ENCODE measurements at regions not wholly inside any gene's neighbourhood (a gene's known extent, or its start where the extent isn't known, plus 50 kb on each side); places are given as distances from the start of the nearest gene placed in this dataset.

DNA sequence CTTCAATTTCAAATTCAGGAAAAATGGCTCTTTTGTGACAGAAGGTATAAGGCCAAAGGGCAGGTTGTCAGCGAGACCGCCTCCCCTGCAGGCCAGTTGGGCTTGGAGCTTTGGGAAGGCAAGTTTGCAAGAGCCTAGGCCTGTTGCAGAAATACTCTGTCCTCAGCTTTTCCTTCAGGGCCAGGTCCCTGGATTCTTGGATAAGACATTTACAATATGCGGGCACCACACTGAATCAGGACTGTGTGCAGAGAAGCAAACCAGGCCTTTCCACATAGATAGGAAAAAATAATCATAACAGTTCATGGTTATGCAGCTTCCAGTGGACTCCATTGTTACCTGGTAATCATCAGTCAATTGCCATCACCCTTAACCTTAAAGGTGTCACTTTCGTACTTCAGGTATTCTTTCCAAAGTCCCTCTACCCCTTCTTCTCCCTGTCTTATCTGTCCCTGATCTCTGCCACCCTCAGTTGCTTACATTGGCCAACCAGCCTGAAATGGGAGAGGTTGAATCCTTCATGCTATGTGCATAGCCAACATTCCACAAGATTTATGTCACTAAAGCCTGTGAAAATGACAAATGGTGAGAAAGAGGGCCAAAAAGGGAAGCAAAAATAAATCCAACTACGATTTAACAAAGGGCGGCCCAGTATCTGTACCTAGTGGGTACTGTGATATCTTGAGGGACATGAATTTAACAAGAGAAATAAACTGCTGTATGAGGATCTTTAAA lies 304.5 kb upstream of the NFE2L3 start:
- Mint-ChIP-seq H3K36me3 (ENCODE audit: low read depth) (no peaks in the 10 kb centered on the region), H3K9me3 (ENCODE audit: insufficient read depth) (no peaks in the 10 kb centered on the region), H3K27ac (no peak overlapping the region), H3K27me3 (ENCODE audit: low read depth) (peaks cover 50% of the 10 kb centered on the region), H3K4me1 (ENCODE audit: low read depth) (peaks cover 4% of the 10 kb centered on the region), H3K4me3 (no peak overlapping the region)
- ATAC-seq (no peak), DNase-seq (no peak)
- ChIA-PET POLR2A (no interaction called here), CTCF (interaction anchor here (1.0 to 1.6 kb wide), 3 partner anchors 12 to 1302 kb away, joined by 3 read pairs; no protein-coding TSS in a partner anchor)

DNA sequence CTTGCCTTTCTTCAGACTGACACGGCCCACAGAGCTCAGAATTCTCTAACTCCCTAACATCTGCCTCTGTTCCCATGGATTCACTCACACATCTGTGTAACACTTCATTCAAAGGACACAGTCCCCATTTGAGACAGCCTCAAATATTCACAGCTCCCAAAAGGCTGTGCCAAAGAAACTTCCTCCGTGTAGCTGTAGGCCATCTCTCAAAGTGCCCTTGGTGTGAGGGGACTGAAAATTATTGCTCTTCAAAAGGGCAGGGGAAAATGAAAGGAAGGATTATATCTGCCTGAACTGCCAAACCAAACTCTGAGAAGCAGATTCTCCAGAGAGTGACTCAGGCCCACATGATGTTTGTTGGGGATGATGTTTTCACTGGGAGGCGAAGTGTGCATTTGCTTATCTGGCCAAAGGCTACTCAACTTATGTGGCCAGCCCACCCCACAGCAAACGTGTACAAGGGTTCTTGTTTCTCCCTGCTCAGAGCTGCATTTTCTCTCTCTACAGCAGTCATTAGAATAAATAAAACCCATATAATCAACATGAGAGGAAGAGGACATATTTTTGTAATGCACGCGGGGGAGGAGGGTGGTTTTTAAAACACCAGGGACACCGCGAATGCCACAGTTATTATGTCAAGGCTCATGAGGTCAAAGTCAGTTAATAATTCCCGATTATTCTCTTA lies 302.4 kb upstream of the NFE2L3 start:
- H3K9me3 Mint-ChIP-seq (ENCODE audit: insufficient read depth) = no peaks in the 10 kb centered on the region
- ATAC-seq (no peak), DNase-seq (no peak)
- peaks cover 59% of the 10 kb centered on the region for H3K27me3 Mint-ChIP-seq (ENCODE audit: low read depth)
- H3K4me3 Mint-ChIP-seq = no peak overlapping the region
- peaks cover 15% of the 10 kb centered on the region for H3K4me1 Mint-ChIP-seq (ENCODE audit: low read depth)
- ChIA-PET CTCF (interaction anchor here (1.2 to 3.0 kb wide), 2 partner anchors 281 to 590 kb away, joined by 5 to 37 read pairs; no protein-coding TSS in a partner anchor), POLR2A (no interaction called here)
- H3K36me3 Mint-ChIP-seq (ENCODE audit: low read depth) = no peaks in the 10 kb centered on the region
- H3K27ac Mint-ChIP-seq = no peak overlapping the region

DNA sequence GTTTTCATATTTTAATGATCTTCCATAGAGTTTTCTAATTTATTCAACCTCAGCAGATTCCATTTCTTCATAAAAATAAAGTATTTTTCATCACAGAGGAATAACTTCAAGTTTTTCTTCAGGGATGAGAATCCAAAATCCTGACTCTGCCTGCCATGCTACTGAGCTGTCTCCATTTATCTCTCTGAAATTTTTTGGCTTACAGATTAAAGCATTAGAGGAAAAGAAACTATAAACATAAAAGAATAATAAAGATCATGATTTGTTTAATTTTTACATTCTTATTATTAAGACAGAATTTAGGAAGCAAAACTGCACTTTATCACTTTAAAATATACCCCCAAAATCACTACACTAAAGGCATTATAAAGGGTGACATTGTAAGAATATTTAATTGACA lies 301.8 kb upstream of the NFE2L3 start:
- Mint-ChIP-seq H3K27ac (no peak overlapping the region), H3K4me3 (no peak overlapping the region), H3K4me1 (ENCODE audit: low read depth) (peaks cover 19% of the 10 kb centered on the region), H3K9me3 (ENCODE audit: insufficient read depth) (no peaks in the 10 kb centered on the region), H3K36me3 (ENCODE audit: low read depth) (peaks cover 2% of the 10 kb centered on the region), H3K27me3 (ENCODE audit: low read depth) (peaks cover 63% of the 10 kb centered on the region)
- no peak for ATAC-seq
- ChIA-PET POLR2A (no interaction called here), CTCF (interaction anchor here (3.0 kb wide), 1 partner anchor 282 kb away, joined by 37 read pairs; no protein-coding TSS in a partner anchor)
- DNase-seq = no peak

DNA sequence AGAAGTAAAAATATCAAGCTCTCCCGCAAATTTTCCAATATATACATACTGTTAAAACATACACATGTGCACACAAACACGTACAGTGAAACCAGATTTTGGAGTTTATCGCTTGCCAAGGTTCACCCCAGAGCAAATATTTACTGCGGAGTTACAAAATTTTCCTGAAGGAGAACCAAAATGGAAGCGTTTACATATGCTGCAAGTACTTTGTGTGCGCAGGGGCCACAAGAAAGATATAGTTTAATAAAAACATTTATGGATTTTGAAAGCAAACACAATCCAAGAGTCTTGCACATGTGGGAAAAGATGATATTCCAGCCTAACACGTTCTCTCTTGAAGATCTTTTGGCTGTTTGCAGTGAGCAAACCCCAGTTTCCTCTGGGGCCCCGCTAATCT lies 301.3 kb upstream of the NFE2L3 start:
- Mint-ChIP-seq H3K36me3 (ENCODE audit: low read depth) (peaks cover 2% of the 10 kb centered on the region), H3K4me3 (no peak overlapping the region), H3K9me3 (ENCODE audit: insufficient read depth) (no peaks in the 10 kb centered on the region), H3K27me3 (ENCODE audit: low read depth) (peaks cover 65% of the 10 kb centered on the region), H3K4me1 (ENCODE audit: low read depth) (peaks cover 19% of the 10 kb centered on the region), H3K27ac (no peak overlapping the region)
- POLR2A ChIA-PET = no interaction called here
- no peak for ATAC-seq
- CTCF ChIA-PET = interaction anchor here (1.3 to 3.0 kb wide), 3 partner anchors 8 to 282 kb away, joined by 11 to 37 read pairs (median 11); no protein-coding TSS in a partner anchor
- DNase-seq = no peak

DNA sequence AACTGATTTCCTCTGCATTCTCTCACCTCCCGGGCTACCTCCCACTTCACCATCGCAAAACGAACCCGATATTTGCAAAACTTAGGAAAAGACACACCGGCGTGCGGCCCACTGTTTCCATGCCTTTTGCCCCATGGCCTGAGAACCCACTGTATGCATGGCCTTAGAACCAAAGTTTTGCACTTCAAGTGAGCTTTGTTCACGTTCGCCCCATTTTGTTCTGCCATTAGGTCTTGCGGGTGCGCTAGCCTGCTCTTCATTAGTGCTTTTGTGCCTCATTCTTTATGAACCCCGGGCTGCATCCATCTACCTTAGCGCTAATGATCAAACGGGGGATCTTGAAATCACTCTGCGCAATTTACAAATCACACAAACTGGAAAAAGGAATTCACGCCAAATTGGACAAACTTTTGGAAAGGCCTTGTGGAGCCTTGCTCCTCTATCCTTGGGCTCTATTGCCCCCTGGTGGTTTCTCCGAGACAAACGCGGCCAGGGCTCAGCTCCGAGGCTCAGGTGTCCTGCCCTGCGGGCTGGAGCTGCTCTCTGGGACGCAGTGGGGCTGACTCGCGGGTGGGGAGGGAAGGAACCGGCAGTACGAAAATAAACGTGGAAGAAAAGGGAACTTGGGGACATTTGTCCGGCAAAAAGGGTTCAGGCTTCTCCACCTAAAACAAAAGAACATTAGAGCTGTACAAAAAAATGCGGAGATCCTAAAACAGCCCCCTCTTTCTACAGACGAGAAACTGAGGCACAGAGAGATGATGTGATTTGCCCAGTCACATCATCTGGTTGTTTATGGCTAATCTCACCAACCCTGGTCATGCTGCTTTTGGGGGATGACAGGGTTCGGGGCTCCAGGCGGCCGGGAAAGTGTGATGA lies 300.4 kb upstream of the NFE2L3 start:
- Mint-ChIP-seq H3K36me3 (ENCODE audit: low read depth) (peaks cover 2% of the 10 kb centered on the region), H3K27ac (peak overlapping the region; percentile 58), H3K4me1 (ENCODE audit: low read depth) (peaks cover 19% of the 10 kb centered on the region), H3K4me3 (peak overlapping the region; percentile 55), H3K27me3 (ENCODE audit: low read depth) (peaks cover 59% of the 10 kb centered on the region), H3K9me3 (ENCODE audit: insufficient read depth) (no peaks in the 10 kb centered on the region)
- ChIA-PET POLR2A (no interaction called here), CTCF (interaction anchor here (0.6 to 3.0 kb wide), 20 partner anchors 9 to 597 kb away, joined by 3 to 37 read pairs (median 4); partner anchors contain the start of gene NFE2L3)
- ATAC-seq (peak; percentile 78), DNase-seq (peak; percentile 73)

DNA sequence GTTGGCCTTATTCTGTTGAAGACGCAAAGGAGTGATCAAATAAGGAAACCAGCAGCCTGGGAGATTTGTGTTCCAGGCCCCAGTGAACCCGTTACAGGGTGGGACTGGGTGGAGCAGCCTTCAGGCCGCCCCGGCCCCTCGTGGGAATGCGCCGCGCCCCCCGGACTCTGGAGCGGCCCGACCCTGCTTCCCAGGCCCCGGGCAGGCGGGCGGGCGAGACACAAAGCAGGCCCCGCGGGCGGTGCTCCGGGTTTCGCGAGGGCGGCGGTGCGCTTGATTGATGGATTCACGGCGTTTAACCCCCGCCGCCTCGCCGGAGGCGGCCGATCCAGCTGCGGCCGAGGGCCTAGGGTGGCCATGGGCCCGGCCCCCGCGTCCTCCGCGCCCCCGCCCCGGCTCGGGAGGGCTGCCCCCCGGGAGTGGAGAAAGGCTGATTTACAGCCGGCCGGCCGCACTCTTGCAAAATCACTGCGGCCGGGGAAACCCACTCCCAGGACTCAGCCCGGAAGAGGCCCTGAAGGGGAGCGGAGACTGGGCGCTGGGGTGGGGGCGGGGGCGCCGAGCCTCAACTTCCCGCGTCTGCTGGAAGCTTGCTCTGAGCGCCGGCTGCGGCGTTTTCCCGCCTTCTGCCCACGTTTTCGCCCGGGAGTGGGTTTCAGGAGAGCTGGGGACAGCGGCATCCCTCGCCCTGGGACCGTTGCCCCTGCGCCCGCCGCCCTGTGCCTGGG lies 299.6 kb upstream of the NFE2L3 start:
- Mint-ChIP-seq H3K4me3 (peak overlapping the region; percentile 55), H3K27me3 (ENCODE audit: low read depth) (peaks cover 55% of the 10 kb centered on the region), H3K4me1 (ENCODE audit: low read depth) (peaks cover 19% of the 10 kb centered on the region), H3K27ac (no peak overlapping the region), H3K9me3 (ENCODE audit: insufficient read depth) (no peaks in the 10 kb centered on the region), H3K36me3 (ENCODE audit: low read depth) (peaks cover 2% of the 10 kb centered on the region)
- ATAC-seq (no peak), DNase-seq (peak; percentile 26)
- CTCF ChIA-PET = interaction anchor here (0.6 to 3.0 kb wide), 20 partner anchors 10 to 597 kb away, joined by 3 to 37 read pairs (median 4); partner anchors contain the start of gene NFE2L3
- POLR2A ChIA-PET = no interaction called here

DNA sequence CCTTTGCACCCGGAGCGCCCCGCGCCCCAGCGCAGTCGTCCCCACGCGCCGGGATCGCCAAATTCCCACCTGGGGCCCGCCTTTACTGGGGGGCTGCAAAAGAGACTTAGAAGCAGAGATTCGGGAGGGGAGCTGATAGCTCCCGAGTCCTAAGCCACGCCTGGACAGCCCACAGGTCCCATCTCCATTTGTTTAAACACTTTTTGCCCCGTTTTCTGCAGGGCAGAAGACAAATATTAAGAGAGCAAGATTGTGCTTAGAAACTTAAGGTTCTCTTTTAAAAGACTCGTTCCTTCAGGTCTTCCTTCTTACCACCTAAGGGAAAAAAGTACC lies 299.1 kb upstream of the NFE2L3 start:
- H3K4me3 Mint-ChIP-seq = no peak overlapping the region
- no peaks in the 10 kb centered on the region for H3K9me3 Mint-ChIP-seq (ENCODE audit: insufficient read depth)
- no peak overlapping the region for H3K27ac Mint-ChIP-seq
- peaks cover 19% of the 10 kb centered on the region for H3K4me1 Mint-ChIP-seq (ENCODE audit: low read depth)
- DNase-seq = no peak
- ChIA-PET CTCF (interaction anchor here (1.4 to 3.0 kb wide), 4 partner anchors 26 to 592 kb away, joined by 4 to 37 read pairs (median 12); no protein-coding TSS in a partner anchor), POLR2A (no interaction called here)
- H3K27me3 Mint-ChIP-seq (ENCODE audit: low read depth) = peaks cover 51% of the 10 kb centered on the region
- no peak for ATAC-seq
- peaks cover 2% of the 10 kb centered on the region for H3K36me3 Mint-ChIP-seq (ENCODE audit: low read depth)

DNA sequence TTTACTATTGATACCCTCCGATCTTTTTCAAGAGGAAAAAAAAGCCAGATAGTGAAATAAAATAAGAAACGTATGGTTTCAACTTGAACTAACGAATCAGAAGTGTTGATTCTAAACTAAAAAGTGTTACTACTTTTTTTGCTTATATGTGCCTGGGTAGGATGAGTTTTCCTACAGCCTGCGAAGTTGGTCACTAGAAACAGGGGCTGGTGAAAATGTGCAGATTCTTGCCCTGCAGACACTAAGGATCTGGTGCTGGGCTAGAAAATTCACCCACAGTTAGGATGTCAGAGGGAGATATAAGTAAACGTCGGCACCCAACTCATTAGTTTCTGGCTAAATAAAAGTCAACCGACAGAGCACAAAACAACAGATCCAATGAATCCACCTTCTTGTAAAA lies 298.7 kb upstream of the NFE2L3 start:
- no peaks in the 10 kb centered on the region for H3K9me3 Mint-ChIP-seq (ENCODE audit: insufficient read depth)
- no peak overlapping the region for H3K4me3 Mint-ChIP-seq
- DNase-seq (no peak), ATAC-seq (no peak)
- H3K36me3 Mint-ChIP-seq (ENCODE audit: low read depth) = peaks cover 2% of the 10 kb centered on the region
- ChIA-PET POLR2A (no interaction called here), CTCF (no interaction called here)
- peaks cover 19% of the 10 kb centered on the region for H3K4me1 Mint-ChIP-seq (ENCODE audit: low read depth)
- H3K27ac Mint-ChIP-seq = no peak overlapping the region
- H3K27me3 Mint-ChIP-seq (ENCODE audit: low read depth) = peaks cover 50% of the 10 kb centered on the region

DNA sequence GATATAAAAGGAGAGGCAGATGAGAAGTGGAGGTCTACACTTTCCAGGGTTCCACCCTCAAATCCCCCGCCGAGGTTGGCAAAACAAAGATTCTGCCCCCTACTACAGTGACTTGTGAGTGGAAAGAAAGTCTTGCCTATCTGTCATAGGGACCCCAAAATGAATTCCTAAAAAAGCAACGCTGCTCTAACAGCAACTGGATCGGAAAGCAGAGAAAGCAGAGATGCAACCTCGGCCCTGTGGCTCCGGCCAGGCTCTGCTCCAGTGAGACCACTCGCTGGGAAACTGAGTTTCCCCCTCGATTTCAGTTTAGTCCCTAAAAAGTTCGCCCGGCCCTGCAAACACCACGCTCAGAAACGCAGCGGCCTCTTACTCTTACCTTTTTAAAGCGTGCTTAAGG lies 297.9 kb upstream of the NFE2L3 start:
- H3K4me3 Mint-ChIP-seq = no peak overlapping the region

DNA sequence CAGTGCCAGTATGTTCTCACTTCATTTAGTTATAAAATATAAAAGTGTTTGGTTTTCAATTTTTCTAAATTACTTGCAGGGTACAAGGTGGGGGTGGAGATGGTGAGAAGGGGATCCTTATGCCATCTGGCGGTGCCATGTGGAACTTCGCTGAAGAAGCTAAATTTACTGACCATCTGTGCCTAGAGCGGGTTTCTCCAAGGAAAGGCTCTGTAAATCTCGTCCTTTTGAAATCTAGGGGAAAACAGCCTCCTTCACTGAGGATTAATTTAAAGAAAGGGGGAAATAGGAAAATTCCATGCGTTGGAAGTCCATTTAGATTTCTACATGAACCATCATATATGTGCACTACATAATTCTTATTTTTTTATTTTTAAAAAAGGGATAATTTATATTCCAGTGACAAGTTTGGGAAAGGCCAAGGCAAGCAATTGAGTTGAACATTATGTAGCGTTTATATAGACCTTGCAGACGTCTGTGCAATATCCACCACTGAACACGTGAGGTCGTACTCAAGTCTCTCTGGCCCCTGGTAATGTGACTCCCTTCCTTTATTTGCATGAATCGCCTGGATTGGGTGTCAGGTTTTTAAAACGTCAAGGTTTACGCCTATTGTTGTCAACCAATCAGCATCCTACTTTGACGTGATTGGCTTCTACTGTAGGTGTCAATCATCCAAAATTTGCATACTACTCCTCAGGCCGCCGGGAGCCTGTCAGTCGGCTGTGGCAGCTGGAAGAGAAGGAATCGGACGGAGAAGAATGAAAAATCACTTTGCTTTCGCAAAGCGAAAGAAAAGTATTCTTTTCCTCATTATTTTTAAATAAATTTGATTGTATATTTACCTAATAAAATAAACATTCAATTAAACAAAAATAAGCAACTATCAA lies 297.1 kb upstream of the NFE2L3 start:
- DNase-seq (peak; percentile 65), ATAC-seq (peak; percentile 12)
- Mint-ChIP-seq H3K36me3 (ENCODE audit: low read depth) (peaks cover 15% of the 10 kb centered on the region), H3K27ac (no peak overlapping the region), H3K4me3 (peak overlapping the region; percentile 31), H3K4me1 (ENCODE audit: low read depth) (peaks cover 32% of the 10 kb centered on the region), H3K9me3 (ENCODE audit: insufficient read depth) (peaks cover 5% of the 10 kb centered on the region), H3K27me3 (ENCODE audit: low read depth) (peaks cover 55% of the 10 kb centered on the region)
- POLR2A ChIA-PET = no interaction called here
- CTCF ChIA-PET = interaction anchor here (1.0 to 2.4 kb wide), 7 partner anchors 10 to 596 kb away, joined by 3 to 6 read pairs (median 4); no protein-coding TSS in a partner anchor

More for the DNA sequence above, 297.9 kb upstream of the NFE2L3 start:
- ChIA-PET CTCF (interaction anchor here (1.0 to 2.4 kb wide), 6 partner anchors 11 to 596 kb away, joined by 3 to 6 read pairs (median 4); no protein-coding TSS in a partner anchor), POLR2A (no interaction called here)
- peaks cover 24% of the 10 kb centered on the region for H3K4me1 Mint-ChIP-seq (ENCODE audit: low read depth)
- ATAC-seq (no peak), DNase-seq (no peak)
- no peak overlapping the region for H3K27ac Mint-ChIP-seq
- H3K9me3 Mint-ChIP-seq (ENCODE audit: insufficient read depth) = peaks cover 5% of the 10 kb centered on the region
- H3K27me3 Mint-ChIP-seq (ENCODE audit: low read depth) = peaks cover 55% of the 10 kb centered on the region
- H3K36me3 Mint-ChIP-seq (ENCODE audit: low read depth) = peaks cover 9% of the 10 kb centered on the region
